CD4-positive, alpha-beta T cell treated with Interleukin-1 beta for 1 hour (primary cell): ENCODE measurements at regions not wholly inside any gene's neighbourhood (a gene's known extent, or its start where the extent isn't known, plus 50 kb on each side); places are given as distances from the start of the nearest gene placed in this dataset.
"Not testable (repeated sequence)": the region's sequence is repeated elsewhere in the genome, so short reads cannot be mapped to it uniquely, and the experiment has no call there.

Experiments used
- DNase-seq, 2 donors: peaks; one replicate each; pipeline ENCODE4 v3.0.0-alpha.2; 2020 to 2022

GRCh38 chr11:16526947-16527346 is 170.6 kb upstream of the SOX6 start:
- no peak for DNase-seq

- DNase-seq, result not testable (repeated sequence)
These were observed 164.4 kb upstream of the SOX6 start for GRCh38 chr11:16520713-16521112.

- DNase-seq, result no peak
These were observed 156.5 kb upstream of the SOX6 start for GRCh38 chr11:16512899-16513241.

- DNase-seq, result no peak
These were observed 156.0 kb upstream of the SOX6 start for GRCh38 chr11:16512198-16512898.

GRCh38 chr11:16511116-16512114 is 155.1 kb upstream of the SOX6 start:
- DNase-seq, result no peak

- DNase-seq, result no peak
These were observed 149.1 kb upstream of the SOX6 start for GRCh38 chr11:16505481-16505880.

- not testable (repeated sequence) for DNase-seq
These were observed 147.5 kb upstream of the SOX6 start for GRCh38 chr11:16503891-16504290.

GRCh38 chr11:16494918-16495691 is 138.8 kb upstream of the SOX6 start:
- DNase-seq, result no peak

GRCh38 chr11:16484434-16484833 is 128.1 kb upstream of the SOX6 start:
- DNase-seq, result no peak

- DNase-seq, result no peak
These were observed 118.3 kb upstream of the SOX6 start for GRCh38 chr11:16474659-16475058.

- DNase-seq, result no peak
These were observed 113.6 kb upstream of the SOX6 start for GRCh38 chr11:16469968-16470367.

GRCh38 chr11:16468735-16469453 is 112.5 kb upstream of the SOX6 start:
- no peak for DNase-seq

GRCh38 chr11:16460508-16460907 is 104.2 kb upstream of the SOX6 start:
- DNase-seq, result no peak

GRCh38 chr11:16456366-16456765 is 100.0 kb upstream of the SOX6 start:
- DNase-seq, result no peak

GRCh38 chr11:16454289-16454863 is 98.0 kb upstream of the SOX6 start:
- DNase-seq, result no peak

GRCh38 chr11:16448123-16448717 is 91.9 kb upstream of the SOX6 start:
- no peak for DNase-seq

GRCh38 chr11:16441461-16441860 is 85.1 kb upstream of the SOX6 start:
- DNase-seq, result no peak

- no peak for DNase-seq
These were observed 83.8 kb upstream of the SOX6 start for GRCh38 chr11:16440136-16440535.

- DNase-seq, result no peak
These were observed 77.7 kb upstream of the SOX6 start for GRCh38 chr11:16434036-16434435.

GRCh38 chr11:16430674-16431073 is 74.3 kb upstream of the SOX6 start:
- DNase-seq, result no peak

GRCh38 chr11:16421826-16422225 is 65.5 kb upstream of the SOX6 start:
- no peak for DNase-seq
